ENCODE measurements at regions not wholly inside any gene's neighbourhood (a gene's known extent, or its start where the extent isn't known, plus 50 kb on each side); places are given as distances from the start of the nearest gene placed in this dataset.
A peak's percentile ranks its signal among the peaks of the same experiment; 100 is the strongest.

DNA sequence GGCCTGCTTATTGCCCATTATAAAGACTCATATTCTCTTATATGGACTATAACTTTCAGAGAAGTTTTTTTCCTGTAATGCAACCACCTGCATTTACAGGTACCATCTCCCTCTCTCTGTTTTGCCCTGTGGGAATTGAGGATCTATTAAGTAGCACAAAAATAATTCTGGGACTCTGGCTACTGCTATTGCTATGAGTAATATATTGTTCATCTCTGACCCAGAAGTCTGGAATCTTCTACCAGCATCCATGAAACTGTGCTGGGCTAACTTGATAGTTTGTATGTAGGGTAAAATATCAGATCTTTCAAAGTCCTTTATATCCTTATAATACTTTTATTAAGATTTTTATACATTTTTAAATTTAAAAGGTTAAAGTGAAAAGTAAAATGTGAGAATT, 607.2 kb downstream of the EFNA5 start:
- BruUV-seq (replicated peaks), result no TSS peak
- Histone ChIP-seq H2BK15ac (ENCODE audit: low read depth, low read length) (no peak overlapping the region), H2AK9ac (replicated peaks; ENCODE audit: low read depth, low read length, poor library complexity) (no peak overlapping the region), H2BK20ac (ENCODE audit: low read depth, low read length) (no peak overlapping the region), H3K18ac (ENCODE audit: low read depth, low read length) (no peak overlapping the region), H4K5ac (ENCODE audit: low read depth, low read length) (no peak overlapping the region), H2AK5ac (ENCODE audit: low read depth, low read length) (no peak overlapping the region), H3K36me3 (ENCODE audit: control insufficient read depth, insufficient read depth, low read length) (no peaks in the 10 kb centered on the region), H3K4ac (ENCODE audit: low read depth, low read length) (no peak overlapping the region), H3K4me2 (ENCODE audit: low read depth, low read length) (no peak overlapping the region), H3K9me1 (ENCODE audit: insufficient read depth, low read length) (no peaks in the 10 kb centered on the region), H2BK5ac (ENCODE audit: low read depth, low read length, poor library complexity, severe bottlenecking) (no peak overlapping the region), H2BK120ac (ENCODE audit: low read depth, low read length) (no peak overlapping the region), H4K8ac (ENCODE audit: low read depth in 2 of 2, low read length in 2 of 2) (no peak overlapping the region), H2AFZ (replicated peaks; ENCODE audit: low read length, poor library complexity) (no peak overlapping the region), H3K9ac (ENCODE audit: low read depth, low read length) (no peak overlapping the region), H3K27ac (ENCODE audit: insufficient read depth, low read length) (no peak overlapping the region), H3K23ac (ENCODE audit: low read depth, low read length) (no peak overlapping the region), H4K20me1 (ENCODE audit: insufficient read depth, low read length) (no peaks in the 10 kb centered on the region), H3K4me3 (ENCODE audit: insufficient read depth, low read depth, low read length) (no peak overlapping the region), H3K56ac (ENCODE audit: extremely low read depth, insufficient read depth, low read length) (no peak overlapping the region), H4K91ac (ENCODE audit: insufficient read depth, low read depth, low read length) (no peak overlapping the region), H3K79me1 (ENCODE audit: low read depth in 1 of 2, low read length in 2 of 2) (no peaks in the 10 kb centered on the region), H3K27me3 (ENCODE audit: control insufficient read depth, insufficient read depth, low read length) (no peaks in the 10 kb centered on the region), H3K4me1 (ENCODE audit: control insufficient read depth, insufficient read depth, low read length) (no peaks in the 10 kb centered on the region), H3K9me3 (ENCODE audit: control insufficient read depth, insufficient read depth, low read length) (no peaks in the 10 kb centered on the region), H3K14ac (replicated peaks; ENCODE audit: low read depth, low read length) (no peak overlapping the region)
- dilution Hi-C loops (cut with HindIII; ENCODE audit: low sequenced_read_pairs, unreplicated experiment), result no loop called here
- intact Hi-C loops (cut with micrococcal nuclease), result no loop called here
- in situ Hi-C loops (cut with MboI; ENCODE audit: low sequenced_read_pairs), result no loop called here
- ChIA-PET POLR2A (ENCODE audit: unreplicated experiment) (no interaction called here), CTCF (no interaction called here)
- TF ChIP-seq SMC3 (IDR thresholded peaks at IDR 0.05; ENCODE audit: low read depth, low read length), result no peak
- TF ChIP-seq CEBPB (IDR thresholded peaks at IDR 0.05; ENCODE audit: low read depth, low read length), result no peak
- peak; percentile 10 for DNase-seq
- ATAC-seq (ENCODE audit: low read depth), result no peak

All from IMR-90 (cell line).